H1 (cell line): ENCODE measurements at regions not wholly inside any gene's neighbourhood (a gene's known extent, or its start where the extent isn't known, plus 50 kb on each side); places are given as distances from the start of the nearest gene placed in this dataset.

Experiments used
- EGR1 ChIP-seq: IDR thresholded peaks from 2 replicates; pipeline ENCODE4 v1.6.1; 2011; ENCODE audit warnings: low read depth, low read length, borderline replicate concordance
- JUND ChIP-seq: IDR thresholded peaks from 2 replicates; pipeline ENCODE4 v1.6.1; 2011; ENCODE audit warnings: mild to moderate bottlenecking, improper control_type of control experiment, low read length
- RBBP5 ChIP-seq: IDR thresholded peaks from 2 replicates; pipeline ENCODE4 v1.7.1; 2012; ENCODE audit warnings: low read depth, mild to moderate bottlenecking, inconsistent platforms, low read length, moderate library complexity, borderline replicate concordance
- SAP30 ChIP-seq: fragments of 300-600 bp; sonication (generic); IDR thresholded peaks from 2 replicates; pipeline ENCODE4 v1.7.1; 2012; ENCODE audit warnings: low read length, moderate library complexity, mild to moderate bottlenecking, inconsistent platforms; ENCODE audit not compliant: insufficient read depth, insufficient replicate concordance
- SP1 ChIP-seq: IDR thresholded peaks from 2 replicates; pipeline ENCODE4 v1.6.1; 2011; ENCODE audit warnings: low read depth, low read length

GRCh38 chr9:115717298-115717697 is 436.3 kb upstream of the PAPPA start (continued):
- TF ChIP-seq SAP30 (no peak), JUND (no peak), SP1 (no peak), EGR1 (no peak), RBBP5 (no peak)
